HG03060 (cell line): ENCODE measurements at regions not wholly inside any gene's neighbourhood (a gene's known extent, or its start where the extent isn't known, plus 50 kb on each side); places are given as distances from the start of the nearest gene placed in this dataset.
A peak's percentile ranks its signal among the peaks of the same experiment; 100 is the strongest.
"Not testable (repeated sequence)": the region's sequence is repeated elsewhere in the genome, so short reads cannot be mapped to it uniquely, and the experiment has no call there.

Experiments used
- ATAC-seq: cut with Tn5 transposase; IDR thresholded peaks from one replicate; pipeline ENCODE4 v1.9.1; 2021; ENCODE audit warnings: low read depth, moderate number of reproducible peaks; ENCODE audit not compliant: unreplicated experiment

- ATAC-seq, result no peak
Observed at GRCh38 chr12:14207905-14208551, 157.5 kb upstream of the ATF7IP start.

GRCh38 chr12:14211947-14212387 lies 153.5 kb upstream of the ATF7IP start:
- ATAC-seq, result no peak

- ATAC-seq, result no peak
Observed at GRCh38 chr12:14213542-14213941, 151.9 kb upstream of the ATF7IP start.

GRCh38 chr12:14214495-14214894 lies 151.0 kb upstream of the ATF7IP start:
- no peak for ATAC-seq

GRCh38 chr12:14215949-14216348 lies 149.5 kb upstream of the ATF7IP start:
- not testable (repeated sequence) for ATAC-seq

- ATAC-seq, result no peak
Observed at GRCh38 chr12:14216405-14217294, 148.8 kb upstream of the ATF7IP start.

GRCh38 chr12:14219156-14219555 lies 146.3 kb upstream of the ATF7IP start:
- ATAC-seq, result no peak

GRCh38 chr12:14219670-14220069 lies 145.8 kb upstream of the ATF7IP start:
- ATAC-seq, result not testable (repeated sequence)

- ATAC-seq, result no peak
Observed at GRCh38 chr12:14225064-14225463, 140.4 kb upstream of the ATF7IP start.

GRCh38 chr12:14235176-14235575 lies 130.3 kb upstream of the ATF7IP start:
- ATAC-seq, result not testable (repeated sequence)

- not testable (repeated sequence) for ATAC-seq
Observed at GRCh38 chr12:14236641-14237040, 128.8 kb upstream of the ATF7IP start.

- no peak for ATAC-seq
Observed at GRCh38 chr12:14238221-14238792, 127.2 kb upstream of the ATF7IP start.

- peak; percentile 72 for ATAC-seq
Observed at GRCh38 chr12:14239350-14239934, 126.0 kb upstream of the ATF7IP start.

- peak; percentile 31 for ATAC-seq
Observed at GRCh38 chr12:14239935-14240872, 125.3 kb upstream of the ATF7IP start.

GRCh38 chr12:14240873-14241220 lies 124.6 kb upstream of the ATF7IP start:
- no peak for ATAC-seq

- ATAC-seq, result not testable (repeated sequence)
Observed at GRCh38 chr12:14242825-14243224, 122.7 kb upstream of the ATF7IP start.

- no peak for ATAC-seq
Observed at GRCh38 chr12:14243941-14244340, 121.5 kb upstream of the ATF7IP start.

- ATAC-seq, result no peak
Observed at GRCh38 chr12:14244876-14245669, 120.4 kb upstream of the ATF7IP start.

GRCh38 chr12:14247166-14247565 lies 118.3 kb upstream of the ATF7IP start:
- no peak for ATAC-seq
